ENCODE measurements at regions not wholly inside any gene's neighbourhood (a gene's known extent, or its start where the extent isn't known, plus 50 kb on each side); places are given as distances from the start of the nearest gene placed in this dataset.

- TF ChIP-seq POLR2AphosphoS5 (IDR thresholded peaks at IDR 0.05; ENCODE audit: low read depth), result no peak
- no peak for TF ChIP-seq CTCF (conservative IDR thresholded peaks at IDR 0.05; ENCODE audit: low read depth in 2 of 2)
- TF ChIP-seq REST (IDR thresholded peaks at IDR 0.05; ENCODE audit: unreplicated experiment), result no peak
- TF ChIP-seq EZH2 (IDR thresholded peaks at IDR 0.05; ENCODE audit: low read depth, unreplicated experiment), result no peak
- no peak for TF ChIP-seq ZNF114 (CRISPR knock-in tag; IDR thresholded peaks at IDR 0.05)
- TF ChIP-seq STAT1 (IDR thresholded peaks at IDR 0.05; ENCODE audit: unreplicated experiment), result no peak
- no peak for TF ChIP-seq JUNB (IDR thresholded peaks at IDR 0.05; ENCODE audit: unreplicated experiment)
- TF ChIP-seq EZH2phosphoT487 (IDR thresholded peaks at IDR 0.05; ENCODE audit: unreplicated experiment), result no peak
- no peak for TF ChIP-seq CREB1 (CRISPR knock-in tag; IDR thresholded peaks at IDR 0.05; ENCODE audit: low read depth)
- no peak for TF ChIP-seq ZNF462 (CRISPR knock-in tag; IDR thresholded peaks at IDR 0.05)
- TF ChIP-seq ETS1 (IDR thresholded peaks at IDR 0.05), result no peak
- TF ChIP-seq ZNF331 (CRISPR knock-in tag; IDR thresholded peaks at IDR 0.05; ENCODE audit: low read depth), result no peak
Observed at GRCh38 chr6:105882828-105883227, 203.3 kb upstream of the PRDM1 start.
